ENCODE measurements at regions not wholly inside any gene's neighbourhood (a gene's known extent, or its start where the extent isn't known, plus 50 kb on each side); places are given as distances from the start of the nearest gene placed in this dataset.

GRCh38 chr6:163892824-163893561, 478.5 kb downstream of the QKI start:
- Histone ChIP-seq H3K27me3 (replicated peaks) (no peaks in the 10 kb centered on the region), H3K4me3 (ENCODE audit: low read depth, low read length) (no peak overlapping the region), H3K36me3 (replicated peaks) (no peaks in the 10 kb centered on the region), H3K27ac (no peak overlapping the region)
- no peak for TF ChIP-seq CTCF (IDR thresholded peaks at IDR 0.05; ENCODE audit: low read depth, low read length, missing control alignments)
- in situ Hi-C loops (cut with HindIII; ENCODE audit: low pct_ligation_motif_present, low sequenced_read_pairs): no loop called here
- DNase-seq: no peak

GRCh38 chr6:163889904-163890514, 475.5 kb downstream of the QKI start:
- H3K4me3 ChIP-seq (ENCODE audit: low read depth, low read length): no peak overlapping the region
- H3K27me3 ChIP-seq (replicated peaks): no peaks in the 10 kb centered on the region
- in situ Hi-C loops (cut with HindIII; ENCODE audit: low pct_ligation_motif_present, low sequenced_read_pairs): no loop called here
- no peaks in the 10 kb centered on the region for H3K36me3 ChIP-seq (replicated peaks)
- no peak for TF ChIP-seq CTCF (IDR thresholded peaks at IDR 0.05; ENCODE audit: low read depth, low read length, missing control alignments)
- H3K27ac ChIP-seq: no peak overlapping the region
- DNase-seq: no peak

GRCh38 chr6:163888030-163888819, 473.7 kb downstream of the QKI start:
- H3K4me3 ChIP-seq (ENCODE audit: low read depth, low read length): no peak overlapping the region
- no peak for TF ChIP-seq CTCF (IDR thresholded peaks at IDR 0.05; ENCODE audit: low read depth, low read length, missing control alignments)
- H3K36me3 ChIP-seq (replicated peaks): no peaks in the 10 kb centered on the region
- in situ Hi-C loops (cut with HindIII; ENCODE audit: low pct_ligation_motif_present, low sequenced_read_pairs): no loop called here
- no peak for DNase-seq
- no peak overlapping the region for H3K27ac ChIP-seq
- H3K27me3 ChIP-seq (replicated peaks): no peaks in the 10 kb centered on the region

GRCh38 chr6:163886428-163886827, 471.9 kb downstream of the QKI start:
- no peak for TF ChIP-seq CTCF (IDR thresholded peaks at IDR 0.05; ENCODE audit: low read depth, low read length, missing control alignments)
- H3K36me3 ChIP-seq (replicated peaks): no peaks in the 10 kb centered on the region
- in situ Hi-C loops (cut with HindIII; ENCODE audit: low pct_ligation_motif_present, low sequenced_read_pairs): no loop called here

GRCh38 chr6:163883984-163884383, 469.5 kb downstream of the QKI start:
- TF ChIP-seq CTCF (IDR thresholded peaks at IDR 0.05; ENCODE audit: low read depth, low read length, missing control alignments): no peak
- H3K27me3 ChIP-seq (replicated peaks): no peaks in the 10 kb centered on the region
- no peak for DNase-seq
- no peak overlapping the region for H3K4me3 ChIP-seq (ENCODE audit: low read depth, low read length)
- no peaks in the 10 kb centered on the region for H3K36me3 ChIP-seq (replicated peaks)
- no peak overlapping the region for H3K27ac ChIP-seq
- in situ Hi-C loops (cut with HindIII; ENCODE audit: low pct_ligation_motif_present, low sequenced_read_pairs): no loop called here

More at GRCh38 chr6:163886428-163886827, 471.9 kb downstream of the QKI start:
- DNase-seq: no peak
- Histone ChIP-seq H3K4me3 (ENCODE audit: low read depth, low read length) (no peak overlapping the region), H3K27ac (no peak overlapping the region), H3K27me3 (replicated peaks) (no peaks in the 10 kb centered on the region)

All from brain microvascular endothelial cell (primary cell).